ENCODE measurements at regions not wholly inside any gene's neighbourhood (a gene's known extent, or its start where the extent isn't known, plus 50 kb on each side); places are given as distances from the start of the nearest gene placed in this dataset.
"Not testable (repeated sequence)": the region's sequence is repeated elsewhere in the genome, so short reads cannot be mapped to it uniquely, and the experiment has no call there.

GRCh38 chr10:21150166-21150565 is 253.1 kb upstream of the NEBL start:
- no peak for DNase-seq (ENCODE audit: low read depth)

- DNase-seq (ENCODE audit: low read depth) = no peak
These were observed 249.3 kb upstream of the NEBL start for GRCh38 chr10:21146436-21146789.

DNA sequence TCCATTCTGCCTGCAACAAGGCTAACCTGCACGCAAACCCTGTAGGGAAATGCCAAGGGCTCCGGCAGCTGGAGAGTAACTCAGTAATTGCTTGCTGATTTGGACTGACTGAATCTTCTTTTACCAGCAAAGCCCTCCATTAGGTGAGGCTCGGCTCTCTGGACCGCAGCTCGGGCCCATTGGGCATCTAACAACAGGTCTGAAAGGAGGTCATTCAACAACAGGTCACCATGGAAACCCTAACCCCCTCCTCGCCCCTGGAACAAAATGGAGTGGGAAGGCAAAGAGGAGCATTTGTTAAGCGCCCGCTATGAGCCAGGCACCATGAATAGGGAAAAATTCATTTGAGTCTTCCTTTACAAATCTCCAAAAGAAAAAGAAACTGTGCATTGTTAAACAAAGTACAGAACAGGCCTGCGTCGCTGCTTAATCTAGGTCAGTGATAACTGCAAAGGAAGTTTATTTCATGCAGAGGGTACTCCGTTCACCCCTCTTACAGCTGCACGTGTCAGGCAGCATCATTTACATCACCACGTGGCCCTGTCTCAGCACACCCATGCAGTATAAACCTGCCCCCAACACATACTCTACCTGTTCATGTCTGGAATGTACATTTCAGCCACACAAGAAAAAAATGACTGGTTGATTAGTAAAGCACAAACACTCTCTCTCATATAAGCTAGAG is 248.8 kb upstream of the NEBL start:
- no peak for DNase-seq (ENCODE audit: low read depth)

DNA sequence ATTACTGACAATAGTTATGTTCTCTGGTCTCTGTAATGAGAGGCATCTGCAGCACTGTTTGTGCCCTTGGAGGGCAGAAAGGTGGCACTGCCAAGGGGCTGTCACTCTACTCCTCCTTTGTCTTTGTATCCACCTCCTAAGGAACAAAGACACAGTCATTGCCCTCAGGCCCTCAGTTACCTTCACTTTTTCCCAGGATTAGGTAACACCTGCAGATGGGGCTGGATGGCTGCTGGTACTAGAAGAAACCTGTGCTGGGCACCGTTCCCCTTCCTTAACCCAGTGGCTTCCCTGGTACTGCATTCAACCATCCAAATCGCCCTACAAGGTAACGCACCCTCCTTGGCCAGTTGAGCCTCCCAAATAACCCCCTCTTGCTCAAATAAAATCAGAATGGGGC is 246.9 kb upstream of the NEBL start:
- no peak for DNase-seq (ENCODE audit: low read depth)

DNA sequence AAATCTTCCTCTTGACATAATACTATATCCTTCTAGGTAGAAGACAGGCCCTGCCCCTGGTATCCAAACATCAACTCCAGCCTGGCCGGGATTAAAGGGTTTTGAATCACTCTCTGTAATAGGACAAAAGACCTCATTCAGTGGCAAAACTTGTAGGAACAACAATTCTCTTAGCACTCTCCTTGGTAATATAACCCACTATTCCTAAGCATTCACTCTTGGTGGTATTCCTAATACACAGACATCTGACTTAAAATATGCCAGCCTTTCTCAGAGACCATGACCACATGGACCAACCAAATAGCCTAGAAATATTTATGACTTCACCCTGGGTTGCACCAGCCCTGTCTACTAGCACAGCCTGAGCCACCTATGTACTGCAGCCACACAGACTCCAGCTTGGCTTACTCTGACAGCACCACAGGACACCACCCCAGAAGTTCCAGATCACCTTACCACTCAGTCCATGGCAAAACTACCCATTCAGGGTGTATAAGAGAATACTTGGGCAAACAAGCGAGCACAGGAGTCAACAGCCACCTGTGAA is 244.9 kb upstream of the NEBL start:
- no peak for DNase-seq (ENCODE audit: low read depth)

- DNase-seq (ENCODE audit: low read depth) = no peak
These were observed 241.7 kb upstream of the NEBL start for GRCh38 chr10:21138769-21139340.

- no peak for DNase-seq (ENCODE audit: low read depth)
These were observed 238.2 kb upstream of the NEBL start for GRCh38 chr10:21135023-21135931.

DNA sequence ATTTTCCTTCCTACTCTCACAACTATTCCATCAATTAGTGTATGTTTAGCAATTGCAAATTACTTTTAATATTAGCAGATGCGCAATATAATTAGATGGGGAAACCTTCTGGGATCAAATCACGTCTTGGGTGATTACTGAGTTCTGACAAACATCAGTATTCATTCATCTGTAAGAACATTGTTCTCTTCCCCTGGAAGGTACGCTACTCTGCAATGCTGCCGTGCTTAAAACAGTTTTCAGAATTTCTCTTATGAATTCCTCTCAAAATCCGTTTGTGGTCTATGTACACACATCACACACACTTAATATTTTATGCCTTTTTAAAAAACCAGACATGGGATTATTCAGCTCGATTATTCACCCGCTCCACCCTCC is 237.5 kb upstream of the NEBL start:
- DNase-seq (ENCODE audit: low read depth) = no peak

DNA sequence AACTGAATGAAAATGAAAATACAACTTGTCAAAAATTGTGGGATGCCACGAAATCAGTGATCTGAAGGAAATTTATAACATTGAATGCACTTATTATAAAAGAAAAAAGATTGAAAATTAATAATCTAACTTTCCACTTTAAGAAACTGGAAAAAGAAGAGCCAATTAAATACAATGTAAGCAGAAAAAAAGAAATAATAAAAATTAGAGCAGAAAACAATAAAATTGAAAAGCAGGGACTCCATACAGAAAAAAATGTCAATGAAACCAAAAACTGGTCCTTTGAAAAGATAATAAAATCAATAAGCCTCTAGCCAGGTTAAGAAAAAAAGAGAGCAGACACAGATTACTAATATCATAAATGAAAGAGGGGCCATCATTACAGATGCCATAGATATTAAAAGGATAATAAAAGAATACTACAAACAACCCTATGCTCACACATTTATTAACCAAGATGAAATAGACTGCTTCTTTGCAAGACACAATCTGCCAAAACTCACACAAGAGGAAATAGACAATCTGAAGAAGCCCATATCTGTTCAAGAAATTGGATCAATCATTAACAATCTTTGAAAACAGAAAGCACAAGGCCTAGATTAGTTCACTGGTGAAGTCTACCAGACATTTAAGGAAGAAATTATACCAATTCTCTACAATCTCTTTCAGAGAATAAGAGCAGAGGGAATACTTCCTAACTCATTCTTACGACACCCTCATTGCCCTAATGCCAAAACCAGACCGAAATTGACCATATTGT is 233.8 kb upstream of the NEBL start:
- DNase-seq (ENCODE audit: low read depth) = no peak

DNA sequence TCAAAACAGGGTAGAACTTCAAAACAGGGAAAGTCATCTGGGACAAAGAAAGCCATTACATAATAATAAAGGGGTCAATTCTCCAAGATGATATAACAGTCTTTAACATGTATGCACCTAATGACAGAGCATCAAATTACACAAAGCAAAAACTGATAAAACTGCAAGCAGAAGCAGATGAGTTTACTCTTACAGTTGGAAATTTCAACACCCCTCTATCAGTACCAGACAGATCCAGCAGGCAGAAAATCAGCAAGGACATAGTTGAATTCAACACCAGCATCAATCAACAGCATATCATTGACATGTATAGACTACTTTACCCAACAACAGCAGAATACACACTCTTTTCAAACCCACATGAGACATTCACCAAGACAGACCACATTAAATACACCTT is 233.0 kb upstream of the NEBL start:
- no peak for DNase-seq (ENCODE audit: low read depth)

- DNase-seq (ENCODE audit: low read depth) = no peak
These were observed 228.5 kb upstream of the NEBL start for GRCh38 chr10:21125471-21126228.

- DNase-seq (ENCODE audit: low read depth) = no peak
These were observed 225.8 kb upstream of the NEBL start for GRCh38 chr10:21122907-21123306.

DNA sequence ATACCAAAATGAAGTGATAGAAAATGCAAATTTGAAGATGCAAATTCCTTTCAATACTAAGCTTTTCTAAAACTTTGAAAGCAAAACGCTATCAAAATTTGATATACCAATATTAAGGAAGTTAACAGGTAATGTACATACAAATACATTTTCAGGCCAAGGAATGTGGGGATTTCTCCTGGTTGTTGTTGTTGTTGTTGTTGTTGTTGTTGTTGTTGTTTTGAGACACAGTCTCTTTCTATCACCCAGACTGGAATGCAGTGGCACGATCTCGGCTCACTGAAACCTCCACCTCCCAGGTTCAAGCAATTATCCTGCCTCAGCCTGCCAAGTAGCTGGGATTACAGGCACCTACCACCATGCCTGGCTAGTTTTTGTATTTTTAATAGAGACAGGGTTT is 224.7 kb upstream of the NEBL start:
- not testable (repeated sequence) for DNase-seq (ENCODE audit: low read depth)

DNA sequence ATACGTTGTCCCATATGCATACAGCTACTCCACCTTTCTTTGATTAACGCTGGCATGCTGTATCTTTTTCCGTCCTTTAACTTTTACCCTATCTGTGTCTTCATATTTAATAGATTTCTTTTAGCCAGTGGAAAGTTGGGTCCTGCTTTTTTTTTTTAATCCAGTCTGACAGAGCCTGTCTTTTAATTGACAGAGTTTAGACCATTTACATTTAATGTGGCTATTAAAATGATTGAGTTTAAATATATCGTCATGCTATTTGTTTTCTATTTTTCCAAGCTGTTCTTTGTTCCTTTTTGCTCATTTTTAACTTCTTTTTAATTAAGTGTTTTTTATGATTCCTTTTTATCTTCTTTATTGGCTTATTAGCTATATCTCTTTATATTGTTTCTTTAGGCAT is 217.6 kb upstream of the NEBL start:
- DNase-seq (ENCODE audit: low read depth) = no peak

- DNase-seq (ENCODE audit: low read depth) = no peak
These were observed 213.2 kb upstream of the NEBL start for GRCh38 chr10:21110358-21110757.

DNA sequence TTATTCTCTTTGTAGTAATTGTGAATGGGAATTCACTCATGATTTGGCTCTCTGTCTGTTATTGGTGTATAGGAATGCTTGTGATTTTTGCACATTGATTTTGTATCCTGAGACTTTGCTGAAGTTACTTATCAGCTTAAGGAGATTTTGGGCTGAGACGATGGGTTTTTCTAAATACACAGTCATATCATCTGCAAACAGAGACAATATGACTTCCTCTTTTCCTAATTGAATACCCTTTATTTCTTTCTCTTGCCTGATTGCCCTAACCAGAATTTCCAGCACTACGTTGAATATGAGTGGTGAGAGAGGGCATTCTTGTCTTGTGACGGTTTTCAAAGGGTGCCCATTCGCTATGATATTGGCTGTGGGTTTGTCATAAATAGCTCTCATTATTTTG is 209.8 kb upstream of the NEBL start:
- not testable (repeated sequence) for DNase-seq (ENCODE audit: low read depth)

GRCh38 chr10:21105331-21105730 is 208.2 kb upstream of the NEBL start:
- DNase-seq (ENCODE audit: low read depth) = not testable (repeated sequence)

GRCh38 chr10:21100871-21101514 is 203.9 kb upstream of the NEBL start:
- DNase-seq (ENCODE audit: low read depth) = peak; percentile 18

- no peak for DNase-seq (ENCODE audit: low read depth)
These were observed 203.1 kb upstream of the NEBL start for GRCh38 chr10:21100190-21100589.

- DNase-seq (ENCODE audit: low read depth) = no peak
These were observed 202.4 kb upstream of the NEBL start for GRCh38 chr10:21099291-21100062.

Measured in LHCN-M2 (cell line).